ENCODE measurements at regions not wholly inside any gene's neighbourhood (a gene's known extent, or its start where the extent isn't known, plus 50 kb on each side); places are given as distances from the start of the nearest gene placed in this dataset.
"Not testable (repeated sequence)": the region's sequence is repeated elsewhere in the genome, so short reads cannot be mapped to it uniquely, and the experiment has no call there.

GRCh38 chr15:95076678-95076990 lies 845.3 kb downstream of the MCTP2 start:
- no peak for DNase-seq
- H2AFZ ChIP-seq (ENCODE audit: low read depth, low read length), result no peak overlapping the region
- H3K4me2 ChIP-seq (ENCODE audit: insufficient read depth, low read length), result no peak overlapping the region
- no peak for ATAC-seq (ENCODE audit: insufficient read depth, low read depth)
- no peak overlapping the region for H3K27ac ChIP-seq (ENCODE audit: low read length)
- H3K79me2 ChIP-seq (ENCODE audit: insufficient read depth, low read length), result no peaks in the 10 kb centered on the region
- H3K9ac ChIP-seq (ENCODE audit: low read depth, low read length), result no peak overlapping the region
- no peak overlapping the region for H3K4me3 ChIP-seq (ENCODE audit: low read depth in 1 of 2, low read length in 2 of 2)
- H3K27me3 ChIP-seq (ENCODE audit: insufficient read depth, low read length, poor library complexity), result no peaks in the 10 kb centered on the region
- H3K4me1 ChIP-seq (ENCODE audit: insufficient read depth, low read length), result no peaks in the 10 kb centered on the region
- no peaks in the 10 kb centered on the region for H4K20me1 ChIP-seq (ENCODE audit: insufficient read depth, low read length)
- no peaks in the 10 kb centered on the region for H3K9me3 ChIP-seq (ENCODE audit: insufficient read depth, low read length, severe bottlenecking)
- no peaks in the 10 kb centered on the region for H3K36me3 ChIP-seq (ENCODE audit: insufficient read depth, low read length)
- no peak for TF ChIP-seq EZH2 (IDR thresholded peaks at IDR 0.05; ENCODE audit: borderline replicate concordance, low read depth, low read length, severe bottlenecking)

- no peak for TF ChIP-seq EZH2 (IDR thresholded peaks at IDR 0.05; ENCODE audit: borderline replicate concordance, low read depth, low read length, severe bottlenecking)
- TF ChIP-seq CTCF (IDR thresholded peaks at IDR 0.05; ENCODE audit: borderline replicate concordance, extremely low read depth, low read length, poor library complexity, severe bottlenecking), result no peak
- no peak overlapping the region for H2AFZ ChIP-seq (ENCODE audit: low read depth, low read length)
- no peaks in the 10 kb centered on the region for H3K27me3 ChIP-seq (ENCODE audit: insufficient read depth, low read length, poor library complexity)
- no peaks in the 10 kb centered on the region for H3K36me3 ChIP-seq (ENCODE audit: insufficient read depth, low read length)
- no peak overlapping the region for H3K27ac ChIP-seq (ENCODE audit: low read length)
- H3K9ac ChIP-seq (ENCODE audit: low read depth, low read length), result no peak overlapping the region
- H3K4me3 ChIP-seq (ENCODE audit: low read depth in 1 of 2, low read length in 2 of 2), result no peak overlapping the region
- no peaks in the 10 kb centered on the region for H3K79me2 ChIP-seq (ENCODE audit: insufficient read depth, low read length)
- H3K4me2 ChIP-seq (ENCODE audit: insufficient read depth, low read length), result no peak overlapping the region
- DNase-seq (no peak), ATAC-seq (ENCODE audit: insufficient read depth, low read depth) (no peak)
- H3K4me1 ChIP-seq (ENCODE audit: insufficient read depth, low read length), result no peaks in the 10 kb centered on the region
- no peaks in the 10 kb centered on the region for H4K20me1 ChIP-seq (ENCODE audit: insufficient read depth, low read length)
- no peaks in the 10 kb centered on the region for H3K9me3 ChIP-seq (ENCODE audit: insufficient read depth, low read length, severe bottlenecking)
These were observed 846.6 kb downstream of the MCTP2 start for GRCh38 chr15:95078003-95078402.

- H3K4me1 ChIP-seq (ENCODE audit: insufficient read depth, low read length); H3K9ac ChIP-seq (ENCODE audit: low read depth, low read length); H2AFZ ChIP-seq (ENCODE audit: low read depth, low read length); DNase-seq; H3K79me2 ChIP-seq (ENCODE audit: insufficient read depth, low read length); H3K9me3 ChIP-seq (ENCODE audit: insufficient read depth, low read length, severe bottlenecking); H3K27ac ChIP-seq (ENCODE audit: low read length); H3K4me3 ChIP-seq (ENCODE audit: low read depth in 1 of 2, low read length in 2 of 2); H3K27me3 ChIP-seq (ENCODE audit: insufficient read depth, low read length, poor library complexity); H3K36me3 ChIP-seq (ENCODE audit: insufficient read depth, low read length); H4K20me1 ChIP-seq (ENCODE audit: insufficient read depth, low read length); H3K4me2 ChIP-seq (ENCODE audit: insufficient read depth, low read length); ATAC-seq (ENCODE audit: insufficient read depth, low read depth): not testable (repeated sequence)
These were observed 848.9 kb downstream of the MCTP2 start for GRCh38 chr15:95080228-95080627.

- H3K27me3 ChIP-seq (ENCODE audit: insufficient read depth, low read length, poor library complexity), result no peaks in the 10 kb centered on the region
- H3K9me3 ChIP-seq (ENCODE audit: insufficient read depth, low read length, severe bottlenecking), result no peaks in the 10 kb centered on the region
- H3K4me2 ChIP-seq (ENCODE audit: insufficient read depth, low read length), result no peak overlapping the region
- H2AFZ ChIP-seq (ENCODE audit: low read depth, low read length), result no peak overlapping the region
- H3K27ac ChIP-seq (ENCODE audit: low read length), result no peak overlapping the region
- no peak overlapping the region for H3K4me3 ChIP-seq (ENCODE audit: low read depth in 1 of 2, low read length in 2 of 2)
- H4K20me1 ChIP-seq (ENCODE audit: insufficient read depth, low read length), result no peaks in the 10 kb centered on the region
- no peaks in the 10 kb centered on the region for H3K36me3 ChIP-seq (ENCODE audit: insufficient read depth, low read length)
- no peak for TF ChIP-seq EZH2 (IDR thresholded peaks at IDR 0.05; ENCODE audit: borderline replicate concordance, low read depth, low read length, severe bottlenecking)
- no peak for TF ChIP-seq CTCF (IDR thresholded peaks at IDR 0.05; ENCODE audit: borderline replicate concordance, extremely low read depth, low read length, poor library complexity, severe bottlenecking)
- H3K79me2 ChIP-seq (ENCODE audit: insufficient read depth, low read length), result no peaks in the 10 kb centered on the region
- H3K4me1 ChIP-seq (ENCODE audit: insufficient read depth, low read length), result no peaks in the 10 kb centered on the region
- DNase-seq (no peak), ATAC-seq (ENCODE audit: insufficient read depth, low read depth) (no peak)
- H3K9ac ChIP-seq (ENCODE audit: low read depth, low read length), result no peak overlapping the region
These were observed 853.7 kb downstream of the MCTP2 start for GRCh38 chr15:95085056-95085455.
